ENCODE measurements at regions not wholly inside any gene's neighbourhood (a gene's known extent, or its start where the extent isn't known, plus 50 kb on each side); places are given as distances from the start of the nearest gene placed in this dataset.

- Histone ChIP-seq H4K20me1 (ENCODE audit: insufficient read depth, low read length, poor library complexity, severe bottlenecking) (no peaks in the 10 kb centered on the region), H3K9me2 (replicated peaks; ENCODE audit: low read depth, low read length) (no peaks in the 10 kb centered on the region), H3K9me3 (ENCODE audit: insufficient read depth, low read depth, low read length) (no peaks in the 10 kb centered on the region), H3K36me3 (ENCODE audit: insufficient read depth, low read length) (no peaks in the 10 kb centered on the region), H3K9ac (ENCODE audit: low read depth, low read length, poor library complexity, severe bottlenecking) (no peak overlapping the region), H3K4me1 (ENCODE audit: insufficient read depth, low read length, poor library complexity, severe bottlenecking) (no peaks in the 10 kb centered on the region), H3F3A (ENCODE audit: low read depth) (no peaks in the 10 kb centered on the region), H2AFZ (ENCODE audit: low read length) (no peak overlapping the region), H3K79me2 (ENCODE audit: insufficient read depth, low read length) (no peaks in the 10 kb centered on the region), H3K27me3 (ENCODE audit: insufficient read depth, low read length, poor library complexity, severe bottlenecking) (no peaks in the 10 kb centered on the region), H3K4me2 (ENCODE audit: low read depth, low read length, poor library complexity, severe bottlenecking) (no peak overlapping the region), H3K4me3 (ENCODE audit: low read length, poor library complexity, severe bottlenecking) (no peak overlapping the region)
- no peak for TF ChIP-seq EZH2phosphoT487 (IDR thresholded peaks at IDR 0.05; ENCODE audit: borderline replicate concordance)
- no peak for TF ChIP-seq CTCF (conservative IDR thresholded peaks at IDR 0.05; ENCODE audit: low read length)
Measured at GRCh38 chr7:86942995-86943394, 116.5 kb downstream of the ELAPOR2 start.

GRCh38 chr7:86942081-86942480 is 117.4 kb downstream of the ELAPOR2 start:
- Histone ChIP-seq H3K4me3 (ENCODE audit: low read length, poor library complexity, severe bottlenecking) (no peak overlapping the region), H3K9ac (ENCODE audit: low read depth, low read length, poor library complexity, severe bottlenecking) (no peak overlapping the region), H3K27me3 (ENCODE audit: insufficient read depth, low read length, poor library complexity, severe bottlenecking) (no peaks in the 10 kb centered on the region), H3K9me3 (ENCODE audit: insufficient read depth, low read depth, low read length) (no peaks in the 10 kb centered on the region), H3K79me2 (ENCODE audit: insufficient read depth, low read length) (no peaks in the 10 kb centered on the region), H3K36me3 (ENCODE audit: insufficient read depth, low read length) (no peaks in the 10 kb centered on the region), H3K4me2 (ENCODE audit: low read depth, low read length, poor library complexity, severe bottlenecking) (no peak overlapping the region), H4K20me1 (ENCODE audit: insufficient read depth, low read length, poor library complexity, severe bottlenecking) (no peaks in the 10 kb centered on the region), H3K4me1 (ENCODE audit: insufficient read depth, low read length, poor library complexity, severe bottlenecking) (no peaks in the 10 kb centered on the region), H3K9me2 (replicated peaks; ENCODE audit: low read depth, low read length) (no peaks in the 10 kb centered on the region), H3F3A (ENCODE audit: low read depth) (no peaks in the 10 kb centered on the region), H2AFZ (ENCODE audit: low read length) (no peak overlapping the region)
- TF ChIP-seq EZH2phosphoT487 (IDR thresholded peaks at IDR 0.05; ENCODE audit: borderline replicate concordance) (no peak), CTCF (conservative IDR thresholded peaks at IDR 0.05; ENCODE audit: low read length) (no peak)

GRCh38 chr7:86939197-86939814 is 120.1 kb downstream of the ELAPOR2 start:
- no peaks in the 10 kb centered on the region for H3K4me1 ChIP-seq (ENCODE audit: insufficient read depth, low read length, poor library complexity, severe bottlenecking)
- H3K27me3 ChIP-seq (ENCODE audit: insufficient read depth, low read length, poor library complexity, severe bottlenecking), result no peaks in the 10 kb centered on the region
- no peaks in the 10 kb centered on the region for H3F3A ChIP-seq (ENCODE audit: low read depth)
- H3K36me3 ChIP-seq (ENCODE audit: insufficient read depth, low read length), result no peaks in the 10 kb centered on the region
- H3K9ac ChIP-seq (ENCODE audit: low read depth, low read length, poor library complexity, severe bottlenecking), result no peak overlapping the region
- TF ChIP-seq CTCF (conservative IDR thresholded peaks at IDR 0.05; ENCODE audit: low read length), result peak; percentile 76
- TF ChIP-seq EZH2phosphoT487 (IDR thresholded peaks at IDR 0.05; ENCODE audit: borderline replicate concordance), result no peak
- H3K9me2 ChIP-seq (replicated peaks; ENCODE audit: low read depth, low read length), result no peaks in the 10 kb centered on the region
- no peaks in the 10 kb centered on the region for H4K20me1 ChIP-seq (ENCODE audit: insufficient read depth, low read length, poor library complexity, severe bottlenecking)
- H3K79me2 ChIP-seq (ENCODE audit: insufficient read depth, low read length), result no peaks in the 10 kb centered on the region
- H2AFZ ChIP-seq (ENCODE audit: low read length), result no peak overlapping the region
- no peak overlapping the region for H3K4me3 ChIP-seq (ENCODE audit: low read length, poor library complexity, severe bottlenecking)
- no peak overlapping the region for H3K4me2 ChIP-seq (ENCODE audit: low read depth, low read length, poor library complexity, severe bottlenecking)
- H3K9me3 ChIP-seq (ENCODE audit: insufficient read depth, low read depth, low read length), result no peaks in the 10 kb centered on the region
